ENCODE measurements at regions not wholly inside any gene's neighbourhood (a gene's known extent, or its start where the extent isn't known, plus 50 kb on each side); places are given as distances from the start of the nearest gene placed in this dataset.

DNA sequence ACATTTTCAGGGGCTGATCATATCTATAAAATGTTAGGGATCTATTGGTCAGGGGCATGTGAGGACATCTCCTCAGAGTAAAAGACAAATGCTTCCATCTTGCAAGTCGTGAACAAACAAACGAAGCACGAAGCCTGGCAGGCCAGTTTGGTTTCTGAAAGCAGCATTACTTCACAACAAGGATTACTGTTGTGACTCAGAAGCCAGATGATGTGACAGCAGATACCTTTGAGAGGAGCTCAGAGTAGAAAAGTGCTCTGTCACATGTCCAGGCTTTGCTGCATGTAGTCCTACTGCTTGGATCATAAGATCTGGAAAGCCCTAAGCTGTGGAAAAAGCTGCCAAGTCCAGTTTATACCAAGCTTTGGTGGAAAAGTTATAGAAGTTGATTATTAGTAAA is 1827.2 kb downstream of the ARAP2 start:
- TF ChIP-seq TCF7L2 (IDR thresholded peaks at IDR 0.05; ENCODE audit: low read depth, low read length) (no peak), CTCF (IDR thresholded peaks at IDR 0.05) (no peak), SIN3A (IDR thresholded peaks at IDR 0.05; ENCODE audit: borderline replicate concordance, insufficient read depth, low read depth, low read length) (no peak)
- TF ChIP-seq, protein P1, sequence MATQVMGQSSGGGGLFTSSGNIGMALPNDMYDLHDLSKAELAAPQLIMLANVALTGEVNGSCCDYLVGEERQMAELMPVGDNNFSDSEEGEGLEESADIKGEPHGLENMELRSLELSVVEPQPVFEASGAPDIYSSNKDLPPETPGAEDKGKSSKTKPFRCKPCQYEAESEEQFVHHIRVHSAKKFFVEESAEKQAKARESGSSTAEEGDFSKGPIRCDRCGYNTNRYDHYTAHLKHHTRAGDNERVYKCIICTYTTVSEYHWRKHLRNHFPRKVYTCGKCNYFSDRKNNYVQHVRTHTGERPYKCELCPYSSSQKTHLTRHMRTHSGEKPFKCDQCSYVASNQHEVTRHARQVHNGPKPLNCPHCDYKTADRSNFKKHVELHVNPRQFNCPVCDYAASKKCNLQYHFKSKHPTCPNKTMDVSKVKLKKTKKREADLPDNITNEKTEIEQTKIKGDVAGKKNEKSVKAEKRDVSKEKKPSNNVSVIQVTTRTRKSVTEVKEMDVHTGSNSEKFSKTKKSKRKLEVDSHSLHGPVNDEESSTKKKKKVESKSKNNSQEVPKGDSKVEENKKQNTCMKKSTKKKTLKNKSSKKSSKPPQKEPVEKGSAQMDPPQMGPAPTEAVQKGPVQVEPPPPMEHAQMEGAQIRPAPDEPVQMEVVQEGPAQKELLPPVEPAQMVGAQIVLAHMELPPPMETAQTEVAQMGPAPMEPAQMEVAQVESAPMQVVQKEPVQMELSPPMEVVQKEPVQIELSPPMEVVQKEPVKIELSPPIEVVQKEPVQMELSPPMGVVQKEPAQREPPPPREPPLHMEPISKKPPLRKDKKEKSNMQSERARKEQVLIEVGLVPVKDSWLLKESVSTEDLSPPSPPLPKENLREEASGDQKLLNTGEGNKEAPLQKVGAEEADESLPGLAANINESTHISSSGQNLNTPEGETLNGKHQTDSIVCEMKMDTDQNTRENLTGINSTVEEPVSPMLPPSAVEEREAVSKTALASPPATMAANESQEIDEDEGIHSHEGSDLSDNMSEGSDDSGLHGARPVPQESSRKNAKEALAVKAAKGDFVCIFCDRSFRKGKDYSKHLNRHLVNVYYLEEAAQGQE (IDR thresholded peaks at IDR 0.05; ENCODE audit: insufficient read depth in 1 of 2, low read depth in 2 of 2, low read length in 1 of 2), result no peak

Measured in Panc1 (cell line).